T-helper 1 cell treated with Interleukin-12 subunit alpha and Interleukin-12 subunit beta and Interleukin-4 antibody, amounts not matched to agents 30 μg/mL and 1 μg/mL, for 36 hours (primary cell): ENCODE measurements at regions not wholly inside any gene's neighbourhood (a gene's known extent, or its start where the extent isn't known, plus 50 kb on each side); places are given as distances from the start of the nearest gene placed in this dataset.
"Not testable (repeated sequence)": the region's sequence is repeated elsewhere in the genome, so short reads cannot be mapped to it uniquely, and the experiment has no call there.

Experiments used
- H3K27ac Mint-ChIP-seq: one replicate; pipeline ENCODE4 v1.8.0; 2021; ENCODE audit warnings: mild to moderate bottlenecking, mixed read lengths
- H3K27me3 Mint-ChIP-seq: one replicate; pipeline ENCODE4 v1.8.0; 2021; ENCODE audit warnings: low read depth, mixed read lengths
- H3K36me3 Mint-ChIP-seq: one replicate; pipeline ENCODE4 v1.8.0; 2021; ENCODE audit warnings: low read depth, mixed read lengths
- H3K4me1 Mint-ChIP-seq: one replicate; pipeline ENCODE4 v1.8.0; 2021; ENCODE audit warnings: low read depth, mixed read lengths
- H3K4me3 Mint-ChIP-seq: one replicate; pipeline ENCODE4 v1.8.0; 2021; ENCODE audit warnings: mild to moderate bottlenecking, moderate library complexity, mixed read lengths
- H3K9me3 Mint-ChIP-seq: one replicate; pipeline ENCODE4 v1.8.0; 2021; ENCODE audit warnings: mixed read lengths

- not testable (repeated sequence) for H3K4me3 Mint-ChIP-seq, H3K36me3 Mint-ChIP-seq, H3K27me3 Mint-ChIP-seq, H3K27ac Mint-ChIP-seq, H3K9me3 Mint-ChIP-seq, H3K4me1 Mint-ChIP-seq
Observed at GRCh38 chr1:120656116-120656515, 67.6 kb upstream of the NBPF26 start.

GRCh38 chr1:120657804-120658203 is 65.9 kb upstream of the NBPF26 start:
- not testable (repeated sequence) for H3K4me3 Mint-ChIP-seq, H3K27ac Mint-ChIP-seq, H3K36me3 Mint-ChIP-seq, H3K4me1 Mint-ChIP-seq, H3K27me3 Mint-ChIP-seq, H3K9me3 Mint-ChIP-seq

- H3K36me3 Mint-ChIP-seq, H3K4me3 Mint-ChIP-seq: not testable (repeated sequence)
Observed at GRCh38 chr1:120658622-120659021, 65.1 kb upstream of the NBPF26 start.

GRCh38 chr1:120659133-120659532 is 64.6 kb upstream of the NBPF26 start:
- not testable (repeated sequence) for H3K27ac Mint-ChIP-seq, H3K4me3 Mint-ChIP-seq, H3K9me3 Mint-ChIP-seq, H3K27me3 Mint-ChIP-seq, H3K36me3 Mint-ChIP-seq, H3K4me1 Mint-ChIP-seq

More at GRCh38 chr1:120658622-120659021, 65.1 kb upstream of the NBPF26 start:
- H3K27me3 Mint-ChIP-seq, H3K9me3 Mint-ChIP-seq, H3K27ac Mint-ChIP-seq, H3K4me1 Mint-ChIP-seq: not testable (repeated sequence)

- not testable (repeated sequence) for H3K9me3 Mint-ChIP-seq, H3K36me3 Mint-ChIP-seq, H3K27ac Mint-ChIP-seq, H3K4me1 Mint-ChIP-seq, H3K27me3 Mint-ChIP-seq, H3K4me3 Mint-ChIP-seq
Observed at GRCh38 chr1:120664376-120665249, 59.1 kb upstream of the NBPF26 start.

GRCh38 chr1:120665250-120665577 is 58.5 kb upstream of the NBPF26 start:
- not testable (repeated sequence) for H3K27me3 Mint-ChIP-seq, H3K4me1 Mint-ChIP-seq, H3K4me3 Mint-ChIP-seq, H3K9me3 Mint-ChIP-seq, H3K27ac Mint-ChIP-seq, H3K36me3 Mint-ChIP-seq

GRCh38 chr1:120668187-120668586 is 55.6 kb upstream of the NBPF26 start:
- not testable (repeated sequence) for H3K9me3 Mint-ChIP-seq, H3K36me3 Mint-ChIP-seq, H3K27ac Mint-ChIP-seq, H3K27me3 Mint-ChIP-seq, H3K4me3 Mint-ChIP-seq, H3K4me1 Mint-ChIP-seq
